HL-60 (cell line): ENCODE measurements at regions not wholly inside any gene's neighbourhood (a gene's known extent, or its start where the extent isn't known, plus 50 kb on each side); places are given as distances from the start of the nearest gene placed in this dataset.

Source experiments
- GABPA ChIP-seq: IDR thresholded peaks from 2 replicates; pipeline ENCODE4 v1.6.1; 2012; ENCODE audit warnings: low read depth
- POLR2AphosphoS5 ChIP-seq: IDR thresholded peaks from 2 replicates; pipeline ENCODE4 v1.6.1; 2012; ENCODE audit warnings: low read depth
- SPI1 ChIP-seq: IDR thresholded peaks from 2 replicates; pipeline ENCODE4 v1.6.1; 2012; ENCODE audit warnings: low read depth, mild to moderate bottlenecking, borderline replicate concordance
- TF ChIP-seq, protein P1 (sequence below): IDR thresholded peaks from one replicate; pipeline ENCODE4 v1.5.1; 2011; ENCODE audit warnings: low read length, control low read depth, inconsistent platforms; ENCODE audit not compliant: insufficient read depth
- TF ChIP-seq, protein P2 (sequence below): IDR thresholded peaks from 2 replicates; pipeline ENCODE4 v1.6.1; 2012; ENCODE audit warnings: low read depth; ENCODE audit not compliant: insufficient replicate concordance

DNA sequence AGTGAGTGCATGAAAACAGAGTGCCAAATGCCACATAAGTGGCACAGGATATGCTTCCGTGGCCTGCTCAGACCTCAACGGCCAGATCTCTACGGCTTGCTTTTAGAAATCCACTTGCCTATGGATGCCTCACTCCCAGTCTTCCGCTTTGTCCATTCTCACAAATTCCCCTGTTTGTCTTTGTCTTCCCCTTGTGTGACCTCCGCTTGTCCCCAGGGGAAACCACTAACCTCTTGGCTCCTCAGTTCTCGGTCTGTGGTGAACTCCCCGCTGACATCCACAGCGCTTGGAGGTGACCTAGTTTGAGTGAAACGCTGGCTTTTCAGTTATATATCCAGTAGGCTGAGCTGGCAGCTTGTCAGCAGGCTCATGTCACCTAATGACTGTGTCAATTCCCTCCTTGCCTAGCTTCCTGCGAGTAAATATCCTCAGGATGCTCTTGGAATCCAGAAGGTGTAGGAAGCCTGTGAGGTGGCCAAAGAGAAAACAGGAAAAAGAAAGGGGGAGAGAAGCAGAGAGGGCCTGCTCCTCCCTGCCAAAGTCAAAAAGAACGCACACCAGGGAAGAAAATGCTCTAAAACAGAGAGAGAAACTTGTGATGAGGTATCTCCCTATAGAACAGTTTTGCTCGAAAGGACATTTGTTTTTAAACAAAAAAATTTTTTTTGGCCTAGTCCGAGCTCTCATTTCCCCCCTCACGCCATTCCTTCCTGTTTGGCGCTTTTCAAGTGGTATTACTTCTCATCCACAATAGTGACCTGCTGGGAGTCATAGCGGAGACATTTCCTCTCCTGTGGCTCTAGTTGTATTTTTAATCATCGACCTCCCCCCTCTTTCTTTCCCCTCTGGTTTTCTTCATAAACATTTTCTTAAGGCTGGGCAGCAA lies 101.6 kb upstream of the SPRY4 start:
- TF ChIP-seq, protein P1, sequence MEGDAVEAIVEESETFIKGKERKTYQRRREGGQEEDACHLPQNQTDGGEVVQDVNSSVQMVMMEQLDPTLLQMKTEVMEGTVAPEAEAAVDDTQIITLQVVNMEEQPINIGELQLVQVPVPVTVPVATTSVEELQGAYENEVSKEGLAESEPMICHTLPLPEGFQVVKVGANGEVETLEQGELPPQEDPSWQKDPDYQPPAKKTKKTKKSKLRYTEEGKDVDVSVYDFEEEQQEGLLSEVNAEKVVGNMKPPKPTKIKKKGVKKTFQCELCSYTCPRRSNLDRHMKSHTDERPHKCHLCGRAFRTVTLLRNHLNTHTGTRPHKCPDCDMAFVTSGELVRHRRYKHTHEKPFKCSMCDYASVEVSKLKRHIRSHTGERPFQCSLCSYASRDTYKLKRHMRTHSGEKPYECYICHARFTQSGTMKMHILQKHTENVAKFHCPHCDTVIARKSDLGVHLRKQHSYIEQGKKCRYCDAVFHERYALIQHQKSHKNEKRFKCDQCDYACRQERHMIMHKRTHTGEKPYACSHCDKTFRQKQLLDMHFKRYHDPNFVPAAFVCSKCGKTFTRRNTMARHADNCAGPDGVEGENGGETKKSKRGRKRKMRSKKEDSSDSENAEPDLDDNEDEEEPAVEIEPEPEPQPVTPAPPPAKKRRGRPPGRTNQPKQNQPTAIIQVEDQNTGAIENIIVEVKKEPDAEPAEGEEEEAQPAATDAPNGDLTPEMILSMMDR: no peak
- no peak for TF ChIP-seq POLR2AphosphoS5
- no peak for TF ChIP-seq GABPA
- TF ChIP-seq SPI1: no peak
- TF ChIP-seq, protein P2, sequence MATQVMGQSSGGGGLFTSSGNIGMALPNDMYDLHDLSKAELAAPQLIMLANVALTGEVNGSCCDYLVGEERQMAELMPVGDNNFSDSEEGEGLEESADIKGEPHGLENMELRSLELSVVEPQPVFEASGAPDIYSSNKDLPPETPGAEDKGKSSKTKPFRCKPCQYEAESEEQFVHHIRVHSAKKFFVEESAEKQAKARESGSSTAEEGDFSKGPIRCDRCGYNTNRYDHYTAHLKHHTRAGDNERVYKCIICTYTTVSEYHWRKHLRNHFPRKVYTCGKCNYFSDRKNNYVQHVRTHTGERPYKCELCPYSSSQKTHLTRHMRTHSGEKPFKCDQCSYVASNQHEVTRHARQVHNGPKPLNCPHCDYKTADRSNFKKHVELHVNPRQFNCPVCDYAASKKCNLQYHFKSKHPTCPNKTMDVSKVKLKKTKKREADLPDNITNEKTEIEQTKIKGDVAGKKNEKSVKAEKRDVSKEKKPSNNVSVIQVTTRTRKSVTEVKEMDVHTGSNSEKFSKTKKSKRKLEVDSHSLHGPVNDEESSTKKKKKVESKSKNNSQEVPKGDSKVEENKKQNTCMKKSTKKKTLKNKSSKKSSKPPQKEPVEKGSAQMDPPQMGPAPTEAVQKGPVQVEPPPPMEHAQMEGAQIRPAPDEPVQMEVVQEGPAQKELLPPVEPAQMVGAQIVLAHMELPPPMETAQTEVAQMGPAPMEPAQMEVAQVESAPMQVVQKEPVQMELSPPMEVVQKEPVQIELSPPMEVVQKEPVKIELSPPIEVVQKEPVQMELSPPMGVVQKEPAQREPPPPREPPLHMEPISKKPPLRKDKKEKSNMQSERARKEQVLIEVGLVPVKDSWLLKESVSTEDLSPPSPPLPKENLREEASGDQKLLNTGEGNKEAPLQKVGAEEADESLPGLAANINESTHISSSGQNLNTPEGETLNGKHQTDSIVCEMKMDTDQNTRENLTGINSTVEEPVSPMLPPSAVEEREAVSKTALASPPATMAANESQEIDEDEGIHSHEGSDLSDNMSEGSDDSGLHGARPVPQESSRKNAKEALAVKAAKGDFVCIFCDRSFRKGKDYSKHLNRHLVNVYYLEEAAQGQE: no peak
